Tibial nerve (tissue), 4 donors: ENCODE measurements at regions not wholly inside any gene's neighbourhood (a gene's known extent, or its start where the extent isn't known, plus 50 kb on each side); places are given as distances from the start of the nearest gene placed in this dataset.

Experiments
- EP300 ChIP-seq, 2 donors: sonication (generic); formaldehyde crosslinking; IDR thresholded peaks; one replicate each; pipeline ENCODE4 v1.6.1; 2017; ENCODE audit warnings: antibody characterized with exemption in 2 of 2, mild to moderate bottlenecking in 1 of 2
- POLR2A ChIP-seq, 2 donors: fragments of 450-650 bp; IDR thresholded peaks; one replicate each; pipeline ENCODE4 v1.6.1; 2017; ENCODE audit warnings: antibody characterized with exemption in 2 of 2, mild to moderate bottlenecking in 2 of 2, moderate library complexity in 2 of 2
- TF ChIP-seq, protein P1 (sequence below), 5 experiments: fragments of 200-600 bp in 3 of 5; fragments of 450-650 bp in 2 of 5; sonication (generic) in 3 of 5; IDR thresholded peaks; one replicate each; pipeline ENCODE4 v1.5.1; 2016 to 2019; ENCODE audit warnings: antibody characterized with exemption in 5 of 5, mild to moderate bottlenecking in 3 of 5, moderate library complexity in 2 of 5

DNA sequence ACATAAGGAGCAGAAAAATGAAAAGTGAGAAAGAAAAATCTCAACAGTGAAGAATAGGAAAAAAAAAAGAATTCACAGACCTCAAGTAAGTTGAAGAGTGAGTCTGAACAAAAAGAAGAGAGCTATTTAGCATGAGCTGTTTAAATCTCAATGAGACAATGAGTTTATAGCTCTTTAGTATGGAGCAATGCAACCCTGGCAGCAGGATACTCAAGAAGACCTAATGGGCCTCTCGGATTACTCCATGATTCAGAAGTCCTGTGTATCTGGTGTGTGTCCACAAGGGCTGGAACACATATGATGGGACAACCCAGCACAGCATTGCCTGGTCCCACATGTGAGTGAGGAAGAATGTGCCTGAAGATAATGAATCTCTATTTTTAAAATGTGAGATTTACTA lies 563.1 kb upstream of the INTU start:
- TF ChIP-seq, protein P1, sequence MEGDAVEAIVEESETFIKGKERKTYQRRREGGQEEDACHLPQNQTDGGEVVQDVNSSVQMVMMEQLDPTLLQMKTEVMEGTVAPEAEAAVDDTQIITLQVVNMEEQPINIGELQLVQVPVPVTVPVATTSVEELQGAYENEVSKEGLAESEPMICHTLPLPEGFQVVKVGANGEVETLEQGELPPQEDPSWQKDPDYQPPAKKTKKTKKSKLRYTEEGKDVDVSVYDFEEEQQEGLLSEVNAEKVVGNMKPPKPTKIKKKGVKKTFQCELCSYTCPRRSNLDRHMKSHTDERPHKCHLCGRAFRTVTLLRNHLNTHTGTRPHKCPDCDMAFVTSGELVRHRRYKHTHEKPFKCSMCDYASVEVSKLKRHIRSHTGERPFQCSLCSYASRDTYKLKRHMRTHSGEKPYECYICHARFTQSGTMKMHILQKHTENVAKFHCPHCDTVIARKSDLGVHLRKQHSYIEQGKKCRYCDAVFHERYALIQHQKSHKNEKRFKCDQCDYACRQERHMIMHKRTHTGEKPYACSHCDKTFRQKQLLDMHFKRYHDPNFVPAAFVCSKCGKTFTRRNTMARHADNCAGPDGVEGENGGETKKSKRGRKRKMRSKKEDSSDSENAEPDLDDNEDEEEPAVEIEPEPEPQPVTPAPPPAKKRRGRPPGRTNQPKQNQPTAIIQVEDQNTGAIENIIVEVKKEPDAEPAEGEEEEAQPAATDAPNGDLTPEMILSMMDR (IDR thresholded peaks at IDR 0.05): no peak
- TF ChIP-seq POLR2A (IDR thresholded peaks at IDR 0.05) (no peak), EP300 (IDR thresholded peaks at IDR 0.05) (no peak)
